GM18511 (cell line): ENCODE measurements at regions not wholly inside any gene's neighbourhood (a gene's known extent, or its start where the extent isn't known, plus 50 kb on each side); places are given as distances from the start of the nearest gene placed in this dataset.

ENCODE experiments used
- ATAC-seq: cut with Tn5 transposase; IDR thresholded peaks from one replicate; pipeline ENCODE4 v1.9.1; 2021; ENCODE audit warnings: mild to moderate bottlenecking, moderate library complexity; ENCODE audit not compliant: unreplicated experiment

DNA sequence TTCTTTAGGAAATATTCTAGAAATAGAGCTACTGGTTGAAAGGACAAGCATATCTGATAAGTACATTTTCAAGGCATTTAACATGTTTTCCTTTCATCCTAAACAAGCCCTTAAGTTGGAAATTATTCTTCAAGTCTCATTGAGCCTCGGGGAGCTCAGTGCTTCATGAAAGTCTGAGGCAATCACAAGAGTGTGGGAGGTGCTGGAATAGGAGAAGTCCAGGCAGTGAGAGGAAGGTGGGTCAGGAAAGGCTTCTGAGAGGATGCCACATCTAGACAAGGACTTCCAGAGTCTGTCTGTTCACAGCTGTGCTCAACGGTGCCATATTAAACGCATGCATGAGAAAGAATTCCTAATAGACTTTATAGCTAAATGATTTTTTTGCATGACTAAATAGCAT lies 69.8 kb downstream of the CD83 start:
- ATAC-seq, result no peak

DNA sequence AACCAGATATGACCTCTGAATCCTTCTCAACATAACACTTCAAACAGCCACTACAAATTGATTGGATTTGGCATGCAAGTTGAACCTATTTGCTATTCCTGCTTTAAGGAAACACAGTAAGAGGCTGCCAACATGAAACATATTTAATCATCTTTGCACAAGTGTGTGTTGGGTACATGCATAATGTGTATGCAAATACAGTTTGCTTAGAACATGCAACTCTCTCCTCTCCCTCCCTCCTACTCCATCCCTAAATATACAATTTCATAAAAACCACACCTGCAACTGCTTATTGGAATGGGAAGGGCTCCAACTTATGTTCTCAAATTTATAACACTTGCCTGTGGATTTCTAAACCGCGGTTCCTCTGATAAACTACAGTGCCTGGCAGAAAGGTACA lies 71.5 kb downstream of the CD83 start:
- no peak for ATAC-seq

DNA sequence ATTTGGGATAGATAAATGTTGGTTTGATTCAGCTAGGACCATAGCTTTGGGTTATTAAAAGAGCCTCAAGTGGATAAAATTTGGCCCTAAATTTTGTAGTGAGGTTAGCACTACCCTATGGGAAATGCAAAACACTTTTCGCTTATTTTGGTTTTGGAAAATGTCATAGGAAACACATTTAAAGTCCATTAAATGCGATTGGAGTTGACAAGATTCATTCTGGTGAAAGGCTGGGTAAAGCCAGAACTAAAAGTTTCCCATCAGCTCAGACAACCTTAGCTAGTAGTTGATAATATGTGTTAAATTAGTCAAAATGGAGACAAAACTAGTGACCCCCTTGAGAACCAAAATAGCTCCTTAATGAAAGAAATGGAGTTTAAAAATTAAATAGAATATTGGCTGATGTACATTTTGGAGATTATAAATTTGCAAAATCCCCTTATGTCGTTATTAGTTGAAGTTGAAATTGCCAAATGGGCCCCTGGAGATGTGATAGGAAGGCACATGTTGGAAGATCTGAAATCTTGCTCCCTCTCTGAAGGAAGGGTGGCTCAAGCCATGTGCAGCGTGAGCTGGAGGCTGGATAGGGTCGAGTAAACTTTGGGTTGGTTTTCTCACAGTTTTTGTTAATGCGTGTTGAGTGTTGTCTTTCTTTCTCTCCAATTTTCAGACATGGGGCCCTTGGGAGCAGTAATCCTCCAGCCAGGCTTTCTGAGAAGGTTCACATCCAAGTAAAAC lies 72.8 kb downstream of the CD83 start:
- ATAC-seq, result no peak

DNA sequence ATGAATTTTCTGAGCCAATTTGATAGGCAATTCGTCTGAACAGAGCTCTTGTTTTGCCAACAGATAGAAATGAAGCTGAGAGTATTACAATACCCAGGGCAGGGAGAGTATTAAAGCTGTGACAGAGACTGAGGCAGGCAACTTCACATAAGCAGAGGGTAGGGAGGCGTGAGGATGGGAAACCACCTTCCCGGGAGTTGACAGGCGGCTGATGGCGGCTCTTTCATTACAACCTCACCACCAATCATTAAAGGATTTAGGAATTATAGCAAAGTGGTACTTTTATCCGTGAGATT lies 73.3 kb downstream of the CD83 start:
- ATAC-seq, result no peak

DNA sequence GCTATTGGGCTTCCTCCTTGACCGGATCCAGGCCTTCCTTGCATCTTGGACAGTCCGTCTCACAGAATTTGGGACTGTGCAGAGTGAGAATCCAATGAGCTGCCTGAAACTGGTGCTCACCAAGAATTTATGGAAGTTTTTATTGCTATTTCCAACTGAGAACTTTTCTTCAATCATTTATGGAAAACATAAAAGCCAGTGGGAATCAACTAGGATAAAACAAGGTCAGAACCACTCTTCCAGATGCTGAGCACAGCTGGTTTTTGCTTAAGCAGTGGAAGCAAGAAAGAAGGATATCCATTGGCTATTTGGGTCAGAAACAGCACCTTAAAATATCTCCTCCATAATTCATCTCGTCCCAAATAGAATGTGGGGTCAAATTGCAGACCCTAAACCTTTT lies 74.2 kb downstream of the CD83 start:
- ATAC-seq, result no peak

DNA sequence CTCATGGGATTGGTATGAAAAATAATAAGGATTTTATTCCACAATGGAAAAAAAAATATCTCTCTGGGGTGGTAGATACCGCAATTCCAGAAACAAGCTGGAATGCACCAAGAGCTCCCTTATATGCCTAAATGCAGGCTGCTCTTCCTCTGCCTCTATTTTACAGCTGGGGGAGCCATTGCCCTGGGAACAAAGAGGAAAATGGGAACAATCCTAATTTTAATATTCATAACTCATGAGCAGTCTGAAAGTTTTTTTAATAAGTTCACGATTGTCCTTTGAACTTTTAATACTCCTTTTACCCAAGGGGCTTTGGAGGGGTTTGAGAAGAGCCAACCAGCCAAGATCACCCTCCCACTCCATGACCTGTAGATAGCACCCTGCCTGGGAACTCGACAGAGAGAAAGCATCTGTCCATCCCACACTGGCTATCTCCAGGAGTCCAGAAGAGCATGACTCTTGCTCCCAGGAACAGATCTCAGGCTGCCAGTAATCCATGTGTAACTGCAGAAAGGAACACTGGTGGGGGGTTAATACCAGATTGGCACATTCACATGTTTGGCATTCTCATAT lies 74.7 kb downstream of the CD83 start:
- ATAC-seq, result no peak

DNA sequence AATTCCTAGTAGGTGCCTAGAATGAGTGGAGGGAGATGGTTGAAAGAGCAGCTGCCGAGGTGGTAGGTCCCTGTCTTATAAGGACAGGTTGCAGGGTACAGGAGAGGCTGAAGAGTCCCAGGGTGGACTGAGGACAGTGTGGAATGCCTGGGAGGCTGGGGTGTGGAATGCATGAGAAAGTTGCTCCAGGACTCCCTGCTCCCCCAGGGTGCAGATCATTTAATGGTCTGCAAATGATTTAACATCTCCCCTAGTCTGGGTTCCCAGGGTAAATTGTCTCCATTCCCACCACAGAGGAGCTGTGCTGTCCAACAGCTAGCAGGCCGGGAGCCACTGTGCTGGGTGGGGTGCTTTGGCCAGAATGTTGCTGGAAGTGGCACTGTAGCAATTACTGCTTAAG lies 76.0 kb downstream of the CD83 start:
- no peak for ATAC-seq

DNA sequence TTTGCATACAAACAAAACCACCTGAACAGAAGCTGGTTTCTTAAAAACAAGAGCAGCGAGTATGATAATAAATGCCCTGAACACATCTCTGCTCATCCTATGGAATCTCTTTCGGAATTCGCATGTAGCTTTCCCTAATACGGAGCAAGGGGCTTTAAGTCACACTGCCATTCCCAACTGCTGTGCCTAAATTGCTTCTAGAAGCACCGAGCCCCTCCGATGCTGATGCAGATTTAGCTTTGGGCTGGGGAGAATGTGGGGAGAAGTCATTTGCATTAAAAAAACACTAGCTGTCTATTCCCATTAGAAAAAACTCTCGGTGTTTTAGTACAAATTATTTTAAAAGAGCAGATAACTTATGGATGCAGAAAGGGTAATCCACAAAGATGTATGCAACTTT lies 76.9 kb downstream of the CD83 start:
- no peak for ATAC-seq

DNA sequence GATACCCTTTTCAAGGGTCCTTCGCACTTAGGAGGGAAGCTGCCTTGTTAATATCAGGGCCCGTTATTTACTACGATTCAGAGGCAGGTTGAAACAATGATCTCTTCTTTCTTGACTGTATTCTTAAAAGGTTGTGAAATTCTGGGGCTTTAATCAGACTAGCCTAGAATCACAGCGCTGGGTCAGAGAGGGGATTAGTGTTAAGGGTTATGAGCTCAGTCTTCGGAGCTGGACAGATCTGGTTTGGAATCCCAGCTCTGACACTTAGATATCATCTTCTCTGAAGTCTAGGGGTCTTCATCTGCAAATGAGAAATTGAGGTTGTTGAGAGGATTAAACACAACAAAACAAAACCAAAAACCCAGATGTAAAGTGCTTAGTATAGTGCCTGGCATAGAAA lies 77.4 kb downstream of the CD83 start:
- no peak for ATAC-seq

DNA sequence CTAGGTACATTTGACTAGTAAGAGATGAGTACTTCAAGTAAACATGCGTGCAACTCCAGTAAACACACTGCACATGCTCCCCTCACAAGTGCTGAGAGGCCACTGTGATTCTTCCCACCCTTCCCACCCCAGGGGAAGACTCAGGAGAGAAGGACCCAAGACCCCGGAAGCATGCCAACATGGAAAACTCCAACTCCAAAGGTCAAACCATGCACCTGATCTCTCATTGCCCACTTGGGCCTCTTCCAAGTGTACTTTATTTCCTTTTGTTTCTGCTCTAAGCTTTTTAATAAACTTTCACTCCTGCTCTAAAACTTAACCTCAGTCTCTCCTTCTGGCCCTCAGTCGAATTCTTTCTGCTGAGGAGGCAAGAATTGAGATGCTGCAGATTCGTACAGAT lies 78.5 kb downstream of the CD83 start:
- ATAC-seq, result no peak

DNA sequence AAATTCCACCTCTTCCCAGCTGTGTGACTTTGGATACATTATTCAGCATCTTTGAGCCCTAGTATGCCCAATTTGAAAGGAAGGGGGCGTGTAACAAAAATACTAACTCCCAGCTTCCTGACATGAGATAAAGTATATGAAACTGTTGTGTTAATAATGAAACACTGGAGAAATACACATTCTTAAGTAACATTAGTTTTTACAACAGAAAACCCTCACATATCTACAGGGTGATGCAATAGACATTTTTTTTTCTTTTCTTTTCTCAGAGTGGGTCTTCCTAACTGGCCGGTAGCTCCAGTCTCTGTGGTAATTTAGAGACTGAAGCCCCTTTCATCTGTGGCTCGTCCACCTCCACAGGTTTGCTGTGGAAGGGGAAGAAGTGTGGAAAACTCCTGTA lies 79.5 kb downstream of the CD83 start:
- no peak for ATAC-seq

DNA sequence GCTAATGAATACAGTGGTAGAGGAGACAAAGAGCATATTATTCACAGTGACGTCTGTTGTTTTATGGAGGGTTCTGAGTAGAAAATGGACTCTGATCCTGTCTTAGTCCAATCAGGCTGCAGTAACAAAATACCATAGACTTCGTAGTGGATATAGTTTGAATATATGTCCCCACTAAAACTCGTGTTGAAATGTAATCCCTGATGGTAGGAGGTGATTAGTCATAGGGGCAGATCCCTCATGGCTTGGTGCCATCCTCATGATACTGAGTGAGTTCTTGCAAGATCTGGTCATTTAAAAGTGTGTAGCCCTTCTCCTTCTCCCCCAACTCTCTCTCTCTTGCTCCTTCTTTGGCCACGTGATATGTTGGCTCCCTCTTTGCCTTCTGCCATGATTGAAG lies 82.5 kb downstream of the CD83 start:
- ATAC-seq, result no peak

DNA sequence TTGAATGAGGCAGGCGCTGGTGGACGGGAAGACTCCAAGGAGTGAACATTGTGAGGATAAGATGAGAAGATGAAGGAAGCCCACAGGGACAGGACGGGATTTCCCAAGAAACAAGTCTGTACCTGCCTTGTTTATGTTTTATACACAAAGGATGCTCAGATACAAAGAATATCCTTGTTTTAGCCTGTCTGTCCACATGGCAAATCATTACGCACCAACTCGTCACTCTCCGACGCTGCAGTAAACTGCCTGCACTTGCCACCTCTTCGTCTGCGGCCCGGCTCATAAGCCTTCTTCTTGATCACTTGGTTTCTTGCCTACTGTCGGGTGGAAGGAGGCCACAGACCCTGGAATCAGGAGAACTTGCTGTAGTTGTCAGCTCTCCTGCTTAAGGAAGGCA lies 85.4 kb downstream of the CD83 start:
- no peak for ATAC-seq

DNA sequence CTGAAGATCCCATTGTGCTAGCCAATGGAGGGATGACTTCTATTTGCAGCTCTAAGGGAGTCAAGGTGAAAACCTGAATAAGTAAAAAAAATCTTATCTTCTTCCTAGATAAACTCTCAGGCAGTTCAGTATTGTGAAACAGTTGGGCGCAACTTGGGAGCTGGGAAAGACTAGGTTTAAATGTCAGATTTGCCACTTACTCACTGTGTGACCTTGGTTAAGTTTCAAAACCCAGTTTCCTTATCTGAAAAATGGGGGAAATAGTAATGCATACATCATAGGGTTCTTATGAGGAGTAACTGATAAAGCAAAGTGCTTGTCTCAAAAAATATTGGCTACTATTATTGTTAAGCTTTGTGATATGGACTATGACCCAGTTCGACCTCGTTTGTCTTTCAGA lies 88.8 kb downstream of the CD83 start:
- no peak for ATAC-seq

DNA sequence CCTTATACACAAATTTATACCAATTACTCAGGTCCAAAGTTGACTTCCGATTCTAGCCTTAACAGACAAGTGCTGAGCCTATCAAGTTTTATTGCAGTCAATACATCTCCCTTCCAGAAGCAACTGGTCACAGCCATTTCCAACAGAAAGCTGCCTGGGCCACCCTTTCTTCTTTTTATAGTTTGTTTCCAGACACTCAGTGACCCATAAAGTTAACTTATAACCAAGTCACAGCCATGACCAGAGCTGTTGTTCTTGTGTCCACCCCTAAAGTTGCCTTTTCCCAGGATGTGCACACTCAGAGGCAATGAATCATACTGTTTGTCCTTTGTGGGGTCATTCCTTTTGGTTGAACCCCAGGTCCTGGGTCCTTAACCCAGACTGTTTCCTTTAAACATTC lies 89.9 kb downstream of the CD83 start:
- ATAC-seq, result no peak

DNA sequence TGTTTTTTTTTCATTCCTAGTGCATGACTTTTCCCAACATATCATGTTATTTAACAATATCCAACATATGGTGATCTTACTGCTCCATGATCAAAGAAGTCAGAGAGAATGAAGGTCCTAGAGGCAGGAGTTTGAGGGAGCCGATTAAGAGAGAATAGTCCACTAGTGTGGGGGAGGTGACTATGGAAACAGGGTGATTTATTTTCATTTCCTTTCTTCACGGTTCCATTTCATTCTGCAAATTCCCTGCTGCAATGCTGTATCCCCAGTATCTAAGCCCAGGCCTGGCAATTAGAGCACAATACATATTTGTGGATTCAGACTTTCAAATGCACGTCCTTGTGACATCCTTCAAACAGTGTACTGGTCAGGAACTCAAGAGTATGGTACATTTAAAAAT lies 91.4 kb downstream of the CD83 start:
- no peak for ATAC-seq

DNA sequence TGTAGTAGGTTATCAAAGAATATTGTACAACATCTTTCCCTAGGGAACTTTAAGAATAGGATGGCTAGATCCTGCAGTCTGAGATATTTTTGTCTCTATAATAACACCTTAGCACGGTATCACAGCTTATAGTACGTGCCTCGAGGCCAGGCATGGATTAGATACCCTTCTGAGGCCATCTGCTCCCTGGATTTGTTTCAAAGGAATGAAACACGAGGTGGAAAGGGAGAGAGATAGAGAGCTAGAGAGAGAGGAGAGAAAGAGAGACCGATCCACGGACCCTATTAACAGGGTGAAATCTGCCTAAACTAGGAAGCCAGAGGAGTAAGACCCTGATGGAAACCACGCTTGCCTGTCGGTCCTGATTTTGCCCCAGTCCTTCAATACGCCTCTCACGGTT lies 92.5 kb downstream of the CD83 start:
- no peak for ATAC-seq

DNA sequence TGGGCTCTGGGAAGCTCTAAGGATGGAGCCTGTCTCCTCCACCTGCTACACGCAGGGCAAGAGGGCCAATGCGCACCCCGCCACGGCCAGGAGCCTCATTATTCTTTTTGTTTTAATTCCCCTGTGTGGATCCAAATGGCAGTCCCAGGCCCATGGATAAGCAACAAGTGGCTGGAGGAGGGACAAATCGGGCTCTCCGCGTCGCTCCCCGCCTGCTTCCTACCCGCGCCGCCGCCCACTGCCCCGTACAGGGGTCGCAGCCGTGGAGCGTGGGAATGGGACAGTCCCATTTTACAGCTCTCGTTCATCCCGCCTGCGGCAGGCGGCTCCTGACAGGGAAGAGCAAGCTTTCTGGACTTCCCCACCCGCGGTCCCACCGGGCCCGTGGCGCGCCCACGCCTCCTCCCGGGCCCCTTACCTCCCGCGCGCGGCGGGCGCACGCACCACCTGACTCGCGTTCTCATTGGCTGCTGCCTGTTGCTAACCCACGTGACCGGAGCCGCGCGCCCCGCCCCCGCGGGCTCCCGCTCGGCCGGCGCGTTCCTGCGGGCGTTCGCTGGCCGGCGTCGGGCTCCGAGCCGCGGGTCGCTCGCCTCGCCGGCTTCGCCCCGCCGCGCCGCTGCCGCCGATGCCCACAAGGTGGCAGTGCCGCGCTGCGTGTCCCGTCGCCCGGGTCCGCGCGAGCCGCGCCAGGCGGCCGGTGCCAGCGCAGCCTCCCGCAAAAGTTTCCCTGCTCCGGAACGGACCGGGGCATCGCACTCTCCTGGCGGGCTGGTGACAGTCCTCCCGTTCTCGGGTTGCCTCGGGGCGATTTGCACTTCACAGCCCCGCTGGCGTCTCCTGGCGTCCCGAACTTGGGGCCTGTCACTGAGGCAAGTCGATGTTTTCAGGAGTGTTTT lies 93.3 kb downstream of the CD83 start:
- ATAC-seq, result peak; percentile 94

DNA sequence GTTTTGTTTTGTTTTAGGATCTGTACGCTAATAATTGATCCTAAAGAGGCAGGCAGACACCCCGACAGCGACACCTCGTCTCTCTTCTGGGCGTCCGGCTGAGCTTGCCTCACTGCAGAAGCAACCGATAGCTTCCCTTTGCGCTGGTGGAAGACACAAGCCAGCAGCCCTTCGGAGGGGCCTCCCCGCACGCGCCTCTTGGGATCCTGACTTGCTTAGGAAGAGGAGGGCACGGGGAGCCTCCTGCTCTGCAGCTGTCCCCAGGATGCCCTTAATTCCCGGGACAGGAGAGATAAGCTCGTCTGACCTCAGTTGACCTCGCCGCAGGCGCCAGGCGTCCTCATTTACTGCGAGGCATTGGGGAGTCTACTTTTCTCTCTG lies 94.0 kb downstream of the CD83 start:
- ATAC-seq, result peak; percentile 27

DNA sequence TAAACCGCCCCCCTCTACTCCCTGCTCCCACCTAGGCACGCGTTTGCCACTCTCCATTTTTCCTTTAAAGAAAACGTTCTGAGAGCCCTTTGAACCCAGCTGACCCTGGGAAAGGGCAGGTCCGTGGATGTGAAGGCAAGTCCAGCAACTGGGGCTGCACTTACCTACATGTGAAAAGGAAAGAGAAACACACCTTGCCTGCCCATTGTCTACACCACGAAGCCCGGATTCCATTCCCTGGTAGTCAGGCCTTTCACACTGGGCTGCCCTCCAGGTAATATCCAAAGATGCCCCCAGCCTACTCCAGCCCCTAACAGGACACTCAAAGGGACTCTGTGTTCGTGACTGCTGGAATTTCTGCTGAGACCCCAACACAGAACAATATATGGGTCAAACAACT lies 94.4 kb downstream of the CD83 start:
- ATAC-seq, result no peak

DNA sequence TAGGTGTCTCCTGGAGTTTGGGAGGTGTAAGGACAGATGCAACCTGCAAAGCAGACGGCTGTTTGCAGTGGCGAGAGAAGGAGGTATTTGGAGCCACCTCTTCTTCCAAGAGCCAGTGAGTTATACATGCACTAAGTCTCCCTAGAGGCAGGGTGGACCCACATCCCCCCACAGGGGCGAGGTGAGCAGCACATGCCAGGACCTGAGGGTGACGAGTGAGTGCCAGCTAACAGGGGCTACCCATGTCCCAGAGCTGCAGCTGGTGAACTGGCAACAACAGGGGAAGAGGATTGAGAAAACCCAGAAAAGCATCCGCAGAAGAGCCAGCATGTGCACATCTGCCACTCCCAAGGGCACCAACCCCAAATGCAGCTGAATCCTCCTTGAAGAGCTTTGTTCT lies 95.1 kb downstream of the CD83 start:
- no peak for ATAC-seq

DNA sequence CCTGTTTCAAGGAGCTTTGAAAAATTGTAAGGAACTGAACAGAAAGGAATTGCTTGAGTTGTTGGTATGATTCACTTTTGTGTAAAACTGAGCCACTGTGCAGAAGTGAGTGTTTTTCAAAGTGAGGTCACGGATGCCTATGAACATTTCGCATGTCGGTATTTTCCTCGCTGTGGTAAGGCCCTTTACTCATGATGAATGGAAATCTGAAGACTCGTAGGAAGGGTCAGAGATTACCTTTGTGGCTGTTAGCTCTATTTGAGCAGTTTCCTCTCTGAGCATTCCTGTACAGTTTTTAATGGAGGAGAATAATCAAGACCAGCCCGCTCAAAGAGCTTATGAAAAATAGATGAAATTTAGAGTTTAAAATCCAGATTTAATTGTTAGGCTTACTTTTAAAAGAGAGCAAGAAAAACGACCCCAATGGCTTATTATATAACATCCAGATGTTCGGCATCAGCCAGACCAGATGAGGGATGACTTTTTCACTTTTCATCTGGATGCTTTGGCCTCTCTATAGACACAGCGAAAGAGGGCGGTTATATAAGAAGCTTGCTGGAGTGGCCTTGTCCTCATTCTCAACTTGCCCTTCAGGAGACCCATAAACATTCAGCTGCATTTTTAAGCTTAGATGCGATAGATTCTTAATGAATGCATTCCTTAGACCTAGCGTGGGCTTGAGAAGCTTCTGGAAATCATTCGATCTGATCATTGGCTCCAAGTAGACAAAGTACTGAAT lies 99.5 kb downstream of the CD83 start:
- ATAC-seq, result no peak
